ENCODE measurements at regions not wholly inside any gene's neighbourhood (a gene's known extent, or its start where the extent isn't known, plus 50 kb on each side); places are given as distances from the start of the nearest gene placed in this dataset.

DNA sequence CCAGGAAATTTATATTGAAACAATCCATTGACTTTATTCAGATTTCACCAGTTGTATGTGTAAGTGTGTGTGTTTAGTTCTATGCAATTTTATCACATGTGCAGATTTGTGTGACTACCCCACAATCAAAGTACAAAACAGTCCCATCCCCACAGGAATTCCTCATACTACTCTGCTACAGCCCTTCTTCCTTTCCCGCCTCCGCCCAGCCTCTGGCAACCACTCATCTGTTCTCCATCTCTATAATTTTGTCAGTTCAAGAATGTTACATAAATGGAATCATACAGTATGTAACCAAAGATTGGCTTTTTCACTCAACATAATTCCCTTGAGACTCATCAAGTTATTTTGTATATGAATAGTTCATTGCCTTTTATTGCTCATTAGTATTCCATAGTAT lies 289.1 kb downstream of the GADD45G start:
- in situ Hi-C loops (cut with HindIII; ENCODE audit: low sequenced_read_pairs), result no loop called here
- DNase-seq (ENCODE audit: low spot score), result no peak

DNA sequence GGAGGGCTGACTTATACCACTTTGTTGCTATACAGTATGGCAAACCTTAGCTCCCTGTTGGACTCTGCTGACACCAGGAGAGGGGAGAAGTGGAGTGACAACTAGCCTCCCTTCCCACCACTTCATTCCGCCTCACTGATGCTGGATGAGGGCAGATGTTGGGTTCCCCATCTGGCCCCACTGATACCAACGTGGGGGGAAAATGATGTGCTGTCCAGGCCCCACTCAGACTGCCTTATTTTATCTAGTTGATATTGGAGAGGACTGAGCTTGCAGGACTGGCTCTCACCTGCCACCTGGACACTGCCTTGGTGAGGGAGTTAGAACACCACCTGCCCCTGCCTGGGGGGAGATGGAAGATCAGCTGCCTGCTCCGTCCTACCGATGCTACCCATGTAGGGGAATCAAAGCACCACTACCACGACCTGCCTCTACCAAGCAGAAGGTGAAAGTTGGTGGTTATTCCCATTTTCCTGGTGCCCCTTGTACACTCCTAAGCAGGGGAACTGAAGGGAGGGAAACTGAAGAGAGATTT lies 292.1 kb downstream of the GADD45G start:
- DNase-seq (ENCODE audit: low spot score), result no peak
- in situ Hi-C loops (cut with HindIII; ENCODE audit: low sequenced_read_pairs), result no loop called here

DNA sequence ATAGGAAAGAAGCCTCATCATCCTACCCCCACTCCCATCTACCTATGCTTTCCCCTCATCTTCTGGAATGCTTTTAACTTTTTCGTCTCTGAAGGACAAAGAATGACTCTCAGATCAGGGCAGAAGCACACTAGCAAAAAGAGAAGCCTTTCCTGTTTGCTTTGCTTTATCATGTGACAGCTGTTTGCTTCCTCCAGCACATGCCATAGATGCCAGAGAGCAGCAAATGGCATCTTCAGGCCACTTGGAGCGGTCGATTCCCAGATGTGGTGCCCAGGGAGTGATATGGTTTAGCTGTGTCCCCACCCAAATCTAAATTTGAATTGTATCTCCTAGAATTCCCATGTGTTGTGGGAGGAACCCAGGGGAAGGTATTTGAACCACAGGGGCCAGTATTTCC lies 294.8 kb downstream of the GADD45G start:
- DNase-seq (ENCODE audit: low spot score), result no peak
- in situ Hi-C loops (cut with HindIII; ENCODE audit: low sequenced_read_pairs), result no loop called here

DNA sequence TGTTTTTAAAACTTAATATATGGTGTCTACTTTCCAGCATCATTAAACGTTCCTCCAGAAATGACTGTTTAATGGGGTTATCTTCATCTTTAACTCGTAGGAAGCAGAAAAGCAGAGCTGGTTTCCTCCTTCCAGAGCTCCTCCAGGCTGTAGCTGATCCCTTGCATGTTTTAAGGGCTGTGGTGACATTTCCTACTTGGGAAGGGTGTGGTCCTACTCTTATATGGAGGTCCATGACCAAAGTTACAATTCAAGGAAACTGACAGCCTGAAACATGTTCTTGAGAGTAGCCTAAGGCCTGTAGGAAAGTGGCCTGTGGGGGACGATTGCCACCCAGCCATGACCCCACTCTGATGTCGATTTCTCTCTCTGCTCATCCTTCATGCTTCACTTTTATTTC lies 297.1 kb downstream of the GADD45G start:
- DNase-seq (ENCODE audit: low spot score), result no peak
- in situ Hi-C loops (cut with HindIII; ENCODE audit: low sequenced_read_pairs), result no loop called here

DNA sequence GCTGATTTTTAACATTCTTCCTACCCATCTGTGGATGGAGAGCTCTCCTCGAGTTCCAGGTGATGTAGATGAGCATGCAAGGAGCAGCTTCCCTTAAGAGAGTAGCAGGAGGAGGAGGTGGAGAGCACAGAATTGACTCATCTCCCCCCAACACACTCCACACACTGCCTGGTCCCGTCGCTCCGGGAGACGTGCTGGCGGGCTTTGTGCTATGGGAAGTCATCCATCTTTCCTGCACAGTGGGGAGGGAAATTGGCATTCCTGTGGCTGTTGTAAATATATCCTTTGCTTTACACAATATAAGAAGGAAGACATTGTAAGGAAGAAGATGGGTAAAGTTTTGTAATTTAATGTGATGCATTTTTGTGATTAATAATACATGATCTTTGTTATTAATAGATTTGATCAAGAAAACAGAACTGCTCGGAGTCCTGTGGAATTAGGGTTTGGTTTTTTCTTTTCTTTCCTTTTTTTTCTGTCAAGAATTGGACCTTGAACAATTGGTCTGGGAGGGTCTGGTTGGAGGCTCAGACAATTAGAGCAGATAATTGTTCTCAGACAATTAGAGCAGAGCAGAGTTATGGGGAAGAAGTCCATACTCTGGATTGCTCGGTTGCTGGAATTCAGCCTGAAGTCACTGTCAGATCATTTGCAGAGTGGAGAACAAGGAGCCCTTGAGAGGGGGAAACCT lies 297.8 kb downstream of the GADD45G start:
- DNase-seq (ENCODE audit: low spot score), result peak; percentile 55
- in situ Hi-C loops (cut with HindIII; ENCODE audit: low sequenced_read_pairs), result no loop called here

DNA sequence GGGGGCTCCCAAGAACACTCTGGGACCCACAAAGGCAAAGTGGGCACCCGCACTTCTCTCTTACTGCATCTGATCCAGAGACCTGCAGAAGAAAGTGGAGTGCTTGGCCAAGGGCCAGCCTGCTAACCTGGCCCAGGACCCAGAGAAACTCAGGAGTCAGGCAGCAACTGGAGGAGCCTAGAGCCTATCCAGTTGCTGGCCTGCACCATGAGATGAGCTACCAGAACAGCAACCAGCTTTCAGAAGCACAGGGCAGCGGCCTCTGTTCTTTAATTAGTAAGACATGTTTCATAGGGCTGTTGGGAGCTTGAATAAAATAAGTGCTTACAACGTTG lies 298.3 kb downstream of the GADD45G start:
- DNase-seq (ENCODE audit: low spot score), result peak; percentile 34
- in situ Hi-C loops (cut with HindIII; ENCODE audit: low sequenced_read_pairs), result no loop called here

DNA sequence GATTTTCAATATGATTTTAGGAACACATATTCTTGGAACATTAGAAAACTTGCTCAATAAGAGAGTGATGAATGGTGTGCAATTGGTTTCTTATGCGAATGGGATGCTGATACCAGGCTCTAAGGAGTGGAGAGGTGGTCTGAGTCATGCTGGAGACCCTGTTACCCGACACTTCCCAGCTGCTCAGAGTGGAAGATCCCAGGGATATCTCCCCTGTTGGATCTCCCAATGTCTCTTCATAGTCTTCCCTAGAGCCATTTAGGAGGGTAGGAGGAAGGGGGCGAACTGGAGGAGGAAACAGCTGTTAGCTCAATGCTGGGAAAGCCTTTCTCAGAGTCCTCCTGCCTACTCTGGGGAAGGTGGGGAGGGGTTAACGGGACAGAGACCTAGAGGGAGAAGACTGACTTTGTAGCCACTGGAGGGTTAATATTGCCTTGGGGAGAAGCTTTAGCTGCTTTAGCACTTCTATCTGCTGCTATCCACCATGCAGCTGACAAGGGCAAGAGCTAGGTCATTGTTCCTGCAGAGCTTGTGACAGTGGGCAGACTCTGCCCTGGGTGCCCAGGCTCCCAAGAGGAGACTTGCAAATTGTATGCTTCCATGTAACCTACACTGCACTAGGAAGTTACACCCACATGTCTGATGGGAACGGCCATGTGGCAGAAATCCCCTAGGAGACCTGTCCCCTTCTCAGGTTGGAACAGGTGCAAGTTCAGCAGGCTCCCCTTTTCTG lies 301.0 kb downstream of the GADD45G start:
- DNase-seq (ENCODE audit: low spot score), result no peak
- in situ Hi-C loops (cut with HindIII; ENCODE audit: low sequenced_read_pairs), result no loop called here

DNA sequence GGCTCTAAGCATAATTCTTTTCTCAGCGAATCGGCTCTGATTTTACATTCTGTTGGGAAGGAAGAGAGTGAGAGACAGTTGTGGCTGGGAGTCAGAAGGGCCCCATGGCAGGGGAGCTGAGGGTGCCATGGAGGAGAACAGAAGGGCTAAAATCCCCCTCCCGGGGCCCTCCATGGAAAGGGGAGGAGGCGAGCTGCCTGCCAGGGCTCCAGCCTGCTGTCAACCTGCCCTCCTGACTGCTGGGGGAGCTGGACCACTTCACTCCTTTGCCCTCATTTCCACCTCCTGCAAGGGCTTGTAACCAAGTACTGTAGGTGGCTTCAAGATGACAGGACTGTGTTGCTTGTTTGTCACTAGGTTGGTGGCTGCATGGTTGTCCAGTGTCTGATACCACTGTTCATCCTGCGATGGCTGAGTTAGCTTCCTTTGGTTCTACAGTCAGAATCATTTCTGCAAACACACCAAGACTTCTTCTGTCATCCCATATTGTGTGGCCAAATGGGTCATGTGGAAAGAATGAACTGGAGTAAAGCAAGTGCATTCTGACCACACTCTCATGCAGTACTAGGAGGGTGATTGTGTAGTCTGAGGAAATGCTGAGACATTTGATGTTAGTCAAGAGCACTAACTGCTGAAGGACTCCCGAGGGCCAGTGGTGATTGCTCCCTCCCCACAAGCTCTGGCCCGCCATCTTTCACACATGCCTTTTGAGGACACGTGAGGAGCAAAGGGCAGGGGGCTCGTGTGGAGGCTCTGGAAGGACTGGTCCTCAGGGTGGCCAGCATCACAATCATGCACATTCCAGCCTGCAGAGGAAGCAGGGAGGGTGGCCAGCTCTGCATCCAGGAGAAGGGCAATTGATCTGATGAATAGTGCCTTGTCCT lies 307.2 kb downstream of the GADD45G start:
- in situ Hi-C loops (cut with HindIII; ENCODE audit: low sequenced_read_pairs), result no loop called here
- DNase-seq (ENCODE audit: low spot score), result no peak

DNA sequence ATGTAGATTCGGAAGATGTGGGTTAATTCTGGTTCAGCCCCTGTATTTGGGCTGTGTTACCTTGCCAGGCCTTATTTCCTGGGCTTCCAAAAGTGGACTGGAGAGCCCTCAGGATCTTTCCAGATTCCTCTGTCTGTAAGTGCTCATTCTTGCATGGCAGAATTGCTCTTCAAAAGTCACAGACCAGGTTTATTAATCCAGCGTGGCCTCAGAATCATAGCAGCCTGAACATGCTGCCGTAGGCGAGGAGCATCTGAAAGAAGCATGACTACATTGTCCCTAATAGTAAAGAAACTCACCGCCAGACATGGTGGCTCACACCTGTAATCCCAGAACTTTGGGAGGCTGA lies 307.8 kb downstream of the GADD45G start:
- DNase-seq (ENCODE audit: low spot score), result no peak
- in situ Hi-C loops (cut with HindIII; ENCODE audit: low sequenced_read_pairs), result no loop called here

DNA sequence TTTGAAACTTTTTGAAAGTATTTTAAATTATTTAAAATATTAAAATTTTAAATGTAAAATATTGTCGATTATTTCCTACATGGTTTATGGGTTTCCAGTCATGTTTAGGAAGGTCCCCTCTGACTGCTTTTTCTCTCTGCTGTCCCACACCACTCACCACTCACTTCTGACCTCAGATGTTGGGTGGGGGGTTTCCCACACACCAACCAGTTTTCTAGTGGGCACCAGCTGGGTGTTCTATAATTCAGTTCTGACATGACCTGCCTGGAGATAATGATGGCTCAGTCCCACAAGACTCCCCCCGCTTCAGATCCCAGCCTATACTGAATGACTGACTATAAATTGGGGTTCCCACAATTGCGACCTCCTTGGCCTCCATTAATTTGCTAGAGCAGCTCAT lies 310.4 kb downstream of the GADD45G start:
- in situ Hi-C loops (cut with HindIII; ENCODE audit: low sequenced_read_pairs), result no loop called here
- DNase-seq (ENCODE audit: low spot score), result no peak

DNA sequence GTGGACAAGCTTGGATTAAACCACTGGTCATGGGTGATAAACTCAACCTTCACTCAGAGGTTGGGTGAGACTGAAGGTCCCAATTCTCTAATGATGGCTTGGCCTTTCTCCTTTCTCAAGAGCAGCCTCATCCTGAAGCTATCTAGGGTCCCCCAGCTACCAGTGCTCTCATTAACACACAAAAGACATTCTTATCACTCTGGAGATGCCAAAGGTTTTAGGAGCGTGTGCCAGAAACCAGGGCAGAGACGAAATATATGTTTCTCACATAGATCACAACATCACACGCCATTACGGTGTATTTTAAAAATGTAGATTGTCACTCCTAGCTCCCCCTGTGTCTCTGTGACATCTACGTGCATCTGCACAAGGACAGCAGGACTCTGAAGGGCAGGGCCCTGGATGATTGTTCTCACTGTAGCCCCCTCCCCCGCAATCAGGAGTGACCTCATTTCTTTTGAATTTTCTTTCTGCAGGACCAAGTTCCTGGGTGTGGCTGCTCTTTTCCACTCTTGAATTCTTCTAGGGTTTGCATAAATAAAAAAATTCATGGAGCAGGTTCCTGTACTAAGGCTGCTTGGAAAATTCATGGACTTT lies 311.3 kb downstream of the GADD45G start:
- in situ Hi-C loops (cut with HindIII; ENCODE audit: low sequenced_read_pairs), result no loop called here
- no peak for DNase-seq (ENCODE audit: low spot score)

DNA sequence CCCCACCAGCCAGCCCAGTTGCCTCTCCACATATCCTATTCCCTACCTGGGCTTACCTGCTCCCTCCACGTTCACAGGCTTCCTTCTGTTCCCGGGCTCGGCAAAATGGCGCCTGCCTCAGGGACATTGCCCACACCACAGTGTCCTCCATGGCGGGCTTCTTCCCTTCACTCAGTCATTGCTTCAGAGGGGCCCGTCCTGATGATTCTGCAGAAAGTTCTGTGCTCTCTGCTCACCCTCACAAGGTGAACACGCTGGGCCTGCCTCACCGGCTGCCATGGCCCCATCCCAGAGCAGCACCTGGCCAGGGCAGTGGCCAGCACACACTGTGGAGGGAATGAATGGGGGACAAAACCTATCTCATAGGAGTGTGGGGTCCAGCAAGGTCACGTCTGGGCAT lies 313.0 kb downstream of the GADD45G start:
- no peak for DNase-seq (ENCODE audit: low spot score)
- in situ Hi-C loops (cut with HindIII; ENCODE audit: low sequenced_read_pairs), result no loop called here

DNA sequence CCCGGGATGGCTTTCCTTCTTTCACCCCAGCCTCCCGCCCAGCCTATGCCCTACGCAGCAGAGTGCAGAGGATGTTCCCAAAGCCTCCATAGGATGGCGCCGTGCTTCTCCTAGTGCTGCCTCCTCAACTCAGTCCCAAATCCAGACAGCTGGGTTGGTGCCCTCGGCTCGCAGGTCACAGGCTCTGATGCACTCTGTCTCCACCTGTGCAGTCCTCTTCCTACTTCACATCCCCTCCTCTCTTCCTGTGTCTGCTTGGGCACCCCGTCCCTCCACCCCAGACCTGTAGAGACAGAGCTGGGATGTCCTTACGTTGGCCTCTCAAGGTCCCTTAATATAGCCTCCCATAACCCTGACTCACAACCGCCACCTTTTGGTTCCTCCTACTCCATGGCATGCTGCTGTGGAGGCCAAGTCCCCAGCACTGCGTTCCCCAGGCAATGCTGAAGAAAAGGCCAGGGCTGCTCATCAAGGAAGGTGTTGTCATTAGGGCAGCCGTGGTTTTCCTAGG lies 314.4 kb downstream of the GADD45G start:
- DNase-seq (ENCODE audit: low spot score), result no peak
- in situ Hi-C loops (cut with HindIII; ENCODE audit: low sequenced_read_pairs), result no loop called here

DNA sequence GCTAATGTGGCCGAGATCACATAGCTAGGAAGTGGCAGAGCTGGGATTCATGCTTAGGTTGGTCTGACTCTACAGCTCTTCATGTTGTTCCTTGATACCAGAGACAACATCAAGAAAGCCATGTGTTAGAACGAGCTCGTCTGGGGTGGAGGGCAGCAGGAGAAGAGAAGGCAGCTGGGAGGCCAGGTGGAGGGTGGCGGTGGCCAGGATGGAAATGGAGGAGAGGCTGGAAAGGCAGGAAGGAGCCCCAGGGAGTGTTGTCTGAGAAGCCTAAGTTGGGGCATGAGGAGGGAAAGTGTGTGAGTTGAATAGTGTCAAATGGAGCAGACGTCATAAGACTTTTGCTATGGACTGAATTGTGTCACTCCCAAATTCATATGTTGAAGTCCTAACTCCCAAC lies 315.3 kb downstream of the GADD45G start:
- peak; percentile 73 for DNase-seq (ENCODE audit: low spot score)
- in situ Hi-C loops (cut with HindIII; ENCODE audit: low sequenced_read_pairs), result no loop called here

DNA sequence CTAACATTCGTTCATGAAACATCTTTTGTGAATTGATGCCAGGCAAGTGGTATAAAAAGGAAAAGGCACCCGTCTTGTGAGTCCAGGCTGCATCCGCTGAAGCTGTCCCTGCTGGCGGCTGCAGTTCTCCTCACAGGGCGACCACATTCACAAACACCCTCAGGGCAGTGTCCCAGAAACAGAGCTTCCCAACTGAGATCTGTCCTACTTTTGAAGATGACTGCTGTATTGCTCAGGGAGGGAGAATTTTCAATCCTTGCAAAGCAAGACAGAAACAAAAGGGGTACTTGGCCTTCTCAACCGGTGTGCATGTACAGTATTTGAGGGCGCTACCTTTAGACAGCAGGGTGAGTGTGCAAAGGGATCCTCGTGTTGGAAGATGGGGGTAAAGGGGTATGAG lies 316.1 kb downstream of the GADD45G start:
- in situ Hi-C loops (cut with HindIII; ENCODE audit: low sequenced_read_pairs), result no loop called here

DNA sequence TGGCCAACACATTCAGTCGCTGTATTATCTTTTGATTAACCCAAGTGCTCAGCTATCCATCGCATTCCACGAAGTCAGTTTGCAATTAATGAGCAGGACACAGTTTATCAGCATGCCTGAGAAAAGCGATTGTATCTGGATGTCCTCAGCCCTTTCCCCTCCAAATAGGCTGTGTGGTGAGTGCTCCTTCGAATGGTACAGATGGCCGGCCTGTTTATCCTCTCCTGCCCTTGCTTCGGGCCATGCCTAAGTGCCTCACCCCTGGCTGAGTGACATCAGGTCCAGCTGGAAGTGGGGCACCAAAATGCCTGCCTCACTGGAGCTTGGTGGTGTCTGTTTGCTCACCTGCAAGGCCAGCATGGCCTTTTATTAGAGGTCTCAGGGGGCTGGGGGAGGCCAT lies 317.3 kb downstream of the GADD45G start:
- in situ Hi-C loops (cut with HindIII; ENCODE audit: low sequenced_read_pairs), result no loop called here

More for the DNA sequence above, 316.1 kb downstream of the GADD45G start:
- DNase-seq (ENCODE audit: low spot score), result peak; percentile 96

DNA sequence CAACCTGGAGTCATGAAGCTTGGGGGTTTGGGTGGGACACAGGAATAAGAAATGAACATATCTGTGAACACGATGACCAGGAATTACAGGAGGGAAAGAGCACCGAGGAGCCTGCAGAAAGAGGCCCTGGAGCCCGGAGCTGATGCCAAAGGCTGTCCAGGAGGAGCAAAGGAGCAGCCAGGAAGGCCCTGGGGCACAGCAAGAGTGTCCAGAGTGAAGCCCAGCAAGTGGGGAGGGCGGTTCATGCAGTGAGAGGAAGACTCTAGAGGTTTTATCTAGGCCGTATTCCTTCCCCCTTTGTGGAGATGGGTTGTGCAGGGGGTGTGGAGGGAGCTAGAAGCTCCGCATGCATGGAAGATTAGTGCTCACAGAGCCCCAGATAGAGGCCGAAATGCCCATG lies 318.4 kb downstream of the GADD45G start:
- in situ Hi-C loops (cut with HindIII; ENCODE audit: low sequenced_read_pairs), result no loop called here

More for the DNA sequence above, 317.3 kb downstream of the GADD45G start:
- peak; percentile 52 for DNase-seq (ENCODE audit: low spot score)

DNA sequence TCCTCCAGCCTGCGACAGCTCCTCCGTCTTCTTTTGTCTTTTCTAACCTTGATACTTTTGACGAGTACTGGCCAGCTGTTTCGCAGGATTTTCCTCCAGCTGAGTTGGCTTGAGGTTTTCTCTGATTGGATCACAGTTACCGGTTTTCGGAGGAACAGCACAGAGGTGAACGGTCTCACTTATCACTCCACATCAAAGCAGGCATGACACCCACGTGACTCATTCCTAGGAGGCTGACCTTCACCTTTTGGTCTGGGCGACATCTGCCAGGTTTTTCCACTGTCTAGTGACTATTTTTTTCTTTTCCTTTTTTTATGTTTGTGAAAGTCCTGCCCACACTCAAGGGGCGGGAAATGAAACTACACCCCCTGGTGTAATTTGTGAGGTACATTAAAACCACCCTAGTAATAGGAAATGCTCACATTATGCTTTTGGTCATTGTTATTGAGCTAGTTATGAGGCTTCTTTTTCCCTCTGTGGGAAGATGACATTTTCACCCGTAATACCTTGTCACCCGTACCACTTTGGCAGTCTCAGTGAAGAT lies 319.2 kb downstream of the GADD45G start:
- in situ Hi-C loops (cut with HindIII; ENCODE audit: low sequenced_read_pairs), result no loop called here
- DNase-seq (ENCODE audit: low spot score), result no peak

More for the DNA sequence above, 318.4 kb downstream of the GADD45G start:
- peak; percentile 15 for DNase-seq (ENCODE audit: low spot score)

DNA sequence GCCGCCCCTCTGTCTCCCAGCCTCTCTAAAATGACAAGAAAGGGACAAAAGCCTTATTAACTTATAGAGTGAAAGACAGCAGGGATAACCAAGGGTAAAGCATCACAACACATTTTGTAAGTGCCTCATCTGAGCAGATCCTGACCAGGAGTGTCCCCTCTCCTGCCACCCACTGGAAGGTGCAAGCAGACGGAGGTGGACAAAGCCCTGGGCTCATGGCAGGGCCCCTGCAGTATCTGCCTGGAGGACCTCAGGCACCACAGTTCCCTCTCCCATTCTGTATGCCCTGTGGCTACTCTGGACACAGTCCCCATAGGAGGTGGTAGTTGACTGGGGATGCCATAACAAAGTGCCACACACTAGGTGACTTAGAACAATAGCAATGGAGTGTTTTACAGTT lies 319.8 kb downstream of the GADD45G start:
- no peak for DNase-seq (ENCODE audit: low spot score)
- in situ Hi-C loops (cut with HindIII; ENCODE audit: low sequenced_read_pairs), result no loop called here
